ENCODE measurements at regions not wholly inside any gene's neighbourhood (a gene's known extent, or its start where the extent isn't known, plus 50 kb on each side); places are given as distances from the start of the nearest gene placed in this dataset.

GRCh38 chr4:106773076-106773905 lies 262.8 kb downstream of the DKK2 start:
- no peak for DNase-seq
- Histone ChIP-seq H3K4me3 (ENCODE audit: low read length) (no peak overlapping the region), H3K36me3 (ENCODE audit: control insufficient read depth, insufficient read depth, low read length) (no peaks in the 10 kb centered on the region), H3K27me3 (ENCODE audit: control insufficient read depth, insufficient read depth, low read length, poor library complexity, severe bottlenecking) (no peaks in the 10 kb centered on the region), H3K27ac (ENCODE audit: low read depth, low read length) (no peak overlapping the region), H3K9me3 (ENCODE audit: control insufficient read depth, low read length) (no peaks in the 10 kb centered on the region), H3K4me1 (ENCODE audit: control insufficient read depth, insufficient read depth, low read length) (no peaks in the 10 kb centered on the region), H3K9ac (ENCODE audit: extremely low read depth, low read length, poor library complexity, severe bottlenecking) (no peak overlapping the region)
- no peaks in the 10 kb centered on the region for H3K4me1 Mint-ChIP-seq
- no peaks in the 10 kb centered on the region for H3K36me3 Mint-ChIP-seq (ENCODE audit: low read depth)
- WGBS, 2 experiments (ENCODE audit: insufficient coverage in 1 of 2, insufficient read length in 1 of 2), result 97 to 100% methylated on average over 1 of the region's 1 CpG
- TF ChIP-seq CTCF (conservative IDR thresholded peaks at IDR 0.05), result no peak
- H3K9me3 Mint-ChIP-seq, result no peaks in the 10 kb centered on the region
- no peak overlapping the region for H3K4me3 Mint-ChIP-seq
- H3K27me3 Mint-ChIP-seq (ENCODE audit: insufficient read depth), result no peaks in the 10 kb centered on the region
- H3K27ac Mint-ChIP-seq, result no peak overlapping the region

- Histone ChIP-seq H3K9ac (ENCODE audit: extremely low read depth, low read length, poor library complexity, severe bottlenecking) (no peak overlapping the region), H3K27ac (ENCODE audit: low read depth, low read length) (no peak overlapping the region), H3K9me3 (ENCODE audit: control insufficient read depth, low read length) (no peaks in the 10 kb centered on the region), H3K4me3 (ENCODE audit: low read length) (no peak overlapping the region), H3K27me3 (ENCODE audit: control insufficient read depth, insufficient read depth, low read length, poor library complexity, severe bottlenecking) (no peaks in the 10 kb centered on the region), H3K36me3 (ENCODE audit: control insufficient read depth, insufficient read depth, low read length) (no peaks in the 10 kb centered on the region), H3K4me1 (ENCODE audit: control insufficient read depth, insufficient read depth, low read length) (peaks cover 4% of the 10 kb centered on the region)
- Mint-ChIP-seq H3K27me3 (ENCODE audit: insufficient read depth) (no peaks in the 10 kb centered on the region), H3K4me1 (peaks cover 2% of the 10 kb centered on the region), H3K4me3 (no peak overlapping the region), H3K9me3 (no peaks in the 10 kb centered on the region), H3K36me3 (ENCODE audit: low read depth) (no peaks in the 10 kb centered on the region), H3K27ac (no peak overlapping the region)
- 88 to 100% methylated on average over 2 of the region's 2 CpGs for WGBS, 2 experiments (ENCODE audit: insufficient coverage in 1 of 2, insufficient read length in 1 of 2)
- no peak for DNase-seq
- TF ChIP-seq CTCF (conservative IDR thresholded peaks at IDR 0.05), result no peak
Measured at GRCh38 chr4:106767991-106768390, 268.1 kb downstream of the DKK2 start.

GRCh38 chr4:106766519-106766918 lies 269.6 kb downstream of the DKK2 start:
- Mint-ChIP-seq H3K4me3 (no peak overlapping the region), H3K27ac (no peak overlapping the region), H3K9me3 (no peaks in the 10 kb centered on the region), H3K4me1 (peaks cover 4% of the 10 kb centered on the region), H3K36me3 (ENCODE audit: low read depth) (no peaks in the 10 kb centered on the region), H3K27me3 (ENCODE audit: insufficient read depth) (no peaks in the 10 kb centered on the region)
- TF ChIP-seq CTCF (conservative IDR thresholded peaks at IDR 0.05), result no peak
- Histone ChIP-seq H3K4me1 (ENCODE audit: control insufficient read depth, insufficient read depth, low read length) (peaks cover 4% of the 10 kb centered on the region), H3K9ac (ENCODE audit: extremely low read depth, low read length, poor library complexity, severe bottlenecking) (no peak overlapping the region), H3K9me3 (ENCODE audit: control insufficient read depth, low read length) (no peaks in the 10 kb centered on the region), H3K36me3 (ENCODE audit: control insufficient read depth, insufficient read depth, low read length) (no peaks in the 10 kb centered on the region), H3K27ac (ENCODE audit: low read depth, low read length) (no peak overlapping the region), H3K27me3 (ENCODE audit: control insufficient read depth, insufficient read depth, low read length, poor library complexity, severe bottlenecking) (no peaks in the 10 kb centered on the region), H3K4me3 (ENCODE audit: low read length) (no peak overlapping the region)
- DNase-seq, result no peak

Measured in endodermal cell (in vitro differentiated cells).